ENCODE measurements at regions not wholly inside any gene's neighbourhood (a gene's known extent, or its start where the extent isn't known, plus 50 kb on each side); places are given as distances from the start of the nearest gene placed in this dataset.

- TF ChIP-seq, protein P1, sequence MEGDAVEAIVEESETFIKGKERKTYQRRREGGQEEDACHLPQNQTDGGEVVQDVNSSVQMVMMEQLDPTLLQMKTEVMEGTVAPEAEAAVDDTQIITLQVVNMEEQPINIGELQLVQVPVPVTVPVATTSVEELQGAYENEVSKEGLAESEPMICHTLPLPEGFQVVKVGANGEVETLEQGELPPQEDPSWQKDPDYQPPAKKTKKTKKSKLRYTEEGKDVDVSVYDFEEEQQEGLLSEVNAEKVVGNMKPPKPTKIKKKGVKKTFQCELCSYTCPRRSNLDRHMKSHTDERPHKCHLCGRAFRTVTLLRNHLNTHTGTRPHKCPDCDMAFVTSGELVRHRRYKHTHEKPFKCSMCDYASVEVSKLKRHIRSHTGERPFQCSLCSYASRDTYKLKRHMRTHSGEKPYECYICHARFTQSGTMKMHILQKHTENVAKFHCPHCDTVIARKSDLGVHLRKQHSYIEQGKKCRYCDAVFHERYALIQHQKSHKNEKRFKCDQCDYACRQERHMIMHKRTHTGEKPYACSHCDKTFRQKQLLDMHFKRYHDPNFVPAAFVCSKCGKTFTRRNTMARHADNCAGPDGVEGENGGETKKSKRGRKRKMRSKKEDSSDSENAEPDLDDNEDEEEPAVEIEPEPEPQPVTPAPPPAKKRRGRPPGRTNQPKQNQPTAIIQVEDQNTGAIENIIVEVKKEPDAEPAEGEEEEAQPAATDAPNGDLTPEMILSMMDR (IDR thresholded peaks at IDR 0.05; ENCODE audit: low read length), result no peak
- TF ChIP-seq EZH2phosphoT487 (IDR thresholded peaks at IDR 0.05; ENCODE audit: low read length), result no peak
Observed at GRCh38 chr14:101504096-101504948, 57.0 kb upstream of the DIO3 start.

Data from MM.1S (cell line).